Neural cell (in vitro differentiated cells): ENCODE measurements at regions not wholly inside any gene's neighbourhood (a gene's known extent, or its start where the extent isn't known, plus 50 kb on each side); places are given as distances from the start of the nearest gene placed in this dataset.

ENCODE experiments used
- RAD21 ChIP-seq: fragments of 450-650 bp; conservative IDR thresholded peaks from 2 replicates; pipeline ENCODE4 v1.6.1; 2014; ENCODE audit warnings: antibody characterized with exemption, mild to moderate bottlenecking, moderate library complexity
- TAF1 ChIP-seq: IDR thresholded peaks from 2 replicates; pipeline ENCODE4 v1.6.1; 2012; ENCODE audit warnings: low read depth
- TF ChIP-seq, protein P1 (sequence below): fragments of 450-650 bp; IDR thresholded peaks from 2 replicates; pipeline ENCODE4 v1.5.1; 2014; ENCODE audit warnings: antibody characterized with exemption, mild to moderate bottlenecking, moderate library complexity; ENCODE audit not compliant: poor library complexity, severe bottlenecking

DNA sequence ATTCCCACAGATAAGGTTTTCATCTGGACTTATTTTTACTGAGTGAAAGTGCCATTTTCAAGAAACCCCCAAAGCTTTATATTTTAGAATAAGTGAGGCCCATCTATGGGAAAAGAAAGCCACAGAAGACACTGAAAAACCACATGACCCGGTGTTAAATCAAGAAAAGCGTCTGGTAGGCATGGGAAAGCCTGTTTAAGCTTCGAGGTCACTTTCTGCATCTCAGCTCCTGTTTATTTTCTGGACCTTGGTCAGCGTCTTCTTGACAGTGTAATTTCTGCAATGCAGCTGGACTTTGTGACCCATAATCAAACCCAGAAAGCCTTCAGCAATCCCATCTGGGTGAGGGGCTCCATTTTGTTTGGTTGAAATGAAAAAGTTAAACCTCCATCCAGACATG is 59.6 kb upstream of the NEDD9 start:
- TF ChIP-seq, protein P1, sequence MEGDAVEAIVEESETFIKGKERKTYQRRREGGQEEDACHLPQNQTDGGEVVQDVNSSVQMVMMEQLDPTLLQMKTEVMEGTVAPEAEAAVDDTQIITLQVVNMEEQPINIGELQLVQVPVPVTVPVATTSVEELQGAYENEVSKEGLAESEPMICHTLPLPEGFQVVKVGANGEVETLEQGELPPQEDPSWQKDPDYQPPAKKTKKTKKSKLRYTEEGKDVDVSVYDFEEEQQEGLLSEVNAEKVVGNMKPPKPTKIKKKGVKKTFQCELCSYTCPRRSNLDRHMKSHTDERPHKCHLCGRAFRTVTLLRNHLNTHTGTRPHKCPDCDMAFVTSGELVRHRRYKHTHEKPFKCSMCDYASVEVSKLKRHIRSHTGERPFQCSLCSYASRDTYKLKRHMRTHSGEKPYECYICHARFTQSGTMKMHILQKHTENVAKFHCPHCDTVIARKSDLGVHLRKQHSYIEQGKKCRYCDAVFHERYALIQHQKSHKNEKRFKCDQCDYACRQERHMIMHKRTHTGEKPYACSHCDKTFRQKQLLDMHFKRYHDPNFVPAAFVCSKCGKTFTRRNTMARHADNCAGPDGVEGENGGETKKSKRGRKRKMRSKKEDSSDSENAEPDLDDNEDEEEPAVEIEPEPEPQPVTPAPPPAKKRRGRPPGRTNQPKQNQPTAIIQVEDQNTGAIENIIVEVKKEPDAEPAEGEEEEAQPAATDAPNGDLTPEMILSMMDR, result no peak
- TF ChIP-seq TAF1 (no peak), RAD21 (no peak)
